GM19452 (cell line): ENCODE measurements at regions not wholly inside any gene's neighbourhood (a gene's known extent, or its start where the extent isn't known, plus 50 kb on each side); places are given as distances from the start of the nearest gene placed in this dataset.

ENCODE experiments used
- ATAC-seq: cut with Tn5 transposase; IDR thresholded peaks from one replicate; pipeline ENCODE4 v1.9.1; 2021; ENCODE audit not compliant: unreplicated experiment

- no peak for ATAC-seq
Observed at GRCh38 chr12:124633365-124634362, 66.3 kb upstream of the NCOR2 start.

- no peak for ATAC-seq
Observed at GRCh38 chr12:124632519-124632984, 65.1 kb upstream of the NCOR2 start.

GRCh38 chr12:124631681-124632256 lies 64.4 kb upstream of the NCOR2 start:
- ATAC-seq, result no peak

- ATAC-seq, result no peak
Observed at GRCh38 chr12:124630791-124631313, 63.4 kb upstream of the NCOR2 start.

- ATAC-seq, result no peak
Observed at GRCh38 chr12:124629789-124630480, 62.5 kb upstream of the NCOR2 start.

- ATAC-seq, result no peak
Observed at GRCh38 chr12:124629117-124629516, 61.7 kb upstream of the NCOR2 start.

- ATAC-seq, result no peak
Observed at GRCh38 chr12:124627956-124628355, 60.5 kb upstream of the NCOR2 start.

- no peak for ATAC-seq
Observed at GRCh38 chr12:124626971-124627411, 59.6 kb upstream of the NCOR2 start.

GRCh38 chr12:124625867-124626675 lies 58.7 kb upstream of the NCOR2 start:
- ATAC-seq, result no peak

GRCh38 chr12:124624823-124625222 lies 57.4 kb upstream of the NCOR2 start:
- no peak for ATAC-seq

GRCh38 chr12:124623344-124624035 lies 56.1 kb upstream of the NCOR2 start:
- no peak for ATAC-seq

- ATAC-seq, result no peak
Observed at GRCh38 chr12:124622764-124623163, 55.4 kb upstream of the NCOR2 start.

- ATAC-seq, result no peak
Observed at GRCh38 chr12:124622331-124622730, 54.9 kb upstream of the NCOR2 start.

GRCh38 chr12:124621296-124621660 lies 53.9 kb upstream of the NCOR2 start:
- ATAC-seq, result no peak

- no peak for ATAC-seq
Observed at GRCh38 chr12:124620606-124621295, 53.3 kb upstream of the NCOR2 start.

GRCh38 chr12:124618291-124618902 lies 51.0 kb upstream of the NCOR2 start:
- no peak for ATAC-seq

GRCh38 chr12:124617615-124618014 lies 50.2 kb upstream of the NCOR2 start:
- no peak for ATAC-seq
